Effector CD8-positive, alpha-beta T cell (primary cell): ENCODE measurements at regions not wholly inside any gene's neighbourhood (a gene's known extent, or its start where the extent isn't known, plus 50 kb on each side); places are given as distances from the start of the nearest gene placed in this dataset.
"Not testable (repeated sequence)": the region's sequence is repeated elsewhere in the genome, so short reads cannot be mapped to it uniquely, and the experiment has no call there.

Experiments used
- DNase-seq: peaks from one replicate; lab custom pipeline; 2025; lab: John Stamatoyannopoulos, UW

- DNase-seq, result no peak
These were observed 1213.7 kb upstream of the AUTS2 start for GRCh38 chr7:68384581-68384980.

GRCh38 chr7:68393051-68393450 lies 1205.2 kb upstream of the AUTS2 start:
- no peak for DNase-seq

GRCh38 chr7:68394131-68394530 lies 1204.1 kb upstream of the AUTS2 start:
- no peak for DNase-seq

- no peak for DNase-seq
These were observed 1198.2 kb upstream of the AUTS2 start for GRCh38 chr7:68399991-68400590.

- no peak for DNase-seq
These were observed 1197.5 kb upstream of the AUTS2 start for GRCh38 chr7:68400783-68401182.

- no peak for DNase-seq
These were observed 1197.0 kb upstream of the AUTS2 start for GRCh38 chr7:68401313-68401712.

GRCh38 chr7:68406480-68406879 lies 1191.8 kb upstream of the AUTS2 start:
- no peak for DNase-seq

- no peak for DNase-seq
These were observed 1190.8 kb upstream of the AUTS2 start for GRCh38 chr7:68407460-68407859.

GRCh38 chr7:68408873-68409272 lies 1189.4 kb upstream of the AUTS2 start:
- DNase-seq, result no peak

- DNase-seq, result no peak
These were observed 1188.4 kb upstream of the AUTS2 start for GRCh38 chr7:68409851-68410250.

- not testable (repeated sequence) for DNase-seq
These were observed 1187.6 kb upstream of the AUTS2 start for GRCh38 chr7:68410693-68411092.

- no peak for DNase-seq
These were observed 1186.5 kb upstream of the AUTS2 start for GRCh38 chr7:68411742-68412141.

- no peak for DNase-seq
These were observed 1183.4 kb upstream of the AUTS2 start for GRCh38 chr7:68414631-68415425.

GRCh38 chr7:68417002-68417401 lies 1181.3 kb upstream of the AUTS2 start:
- DNase-seq, result no peak

- DNase-seq, result no peak
These were observed 1180.6 kb upstream of the AUTS2 start for GRCh38 chr7:68417659-68418058.

- DNase-seq, result no peak
These were observed 1177.7 kb upstream of the AUTS2 start for GRCh38 chr7:68420342-68421192.

GRCh38 chr7:68421712-68422111 lies 1176.6 kb upstream of the AUTS2 start:
- no peak for DNase-seq

GRCh38 chr7:68422281-68422680 lies 1176.0 kb upstream of the AUTS2 start:
- no peak for DNase-seq

GRCh38 chr7:68423356-68423755 lies 1174.9 kb upstream of the AUTS2 start:
- DNase-seq, result no peak

- DNase-seq, result no peak
These were observed 1173.5 kb upstream of the AUTS2 start for GRCh38 chr7:68424658-68425297.

GRCh38 chr7:68425377-68425776 lies 1172.9 kb upstream of the AUTS2 start:
- no peak for DNase-seq

GRCh38 chr7:68429411-68430117 lies 1168.7 kb upstream of the AUTS2 start:
- no peak for DNase-seq
